SK-N-SH (cell line): ENCODE measurements at regions not wholly inside any gene's neighbourhood (a gene's known extent, or its start where the extent isn't known, plus 50 kb on each side); places are given as distances from the start of the nearest gene placed in this dataset.
A peak's percentile ranks its signal among the peaks of the same experiment; 100 is the strongest.

Source experiments
- CTCF ChIA-PET: fragments of 300-600, 350-600 bp; formaldehyde crosslinking; extraction: SDS; loops from one replicate; lab custom pipeline; 2021; lab: Yijun Ruan, JAX
- POLR2A ChIA-PET: fragments of 350-600 bp; sonication (Branson Sonifier 250); formaldehyde crosslinking; extraction: SDS; loops from one replicate; lab custom pipeline; 2020; ENCODE audit warnings: antibody characterized with exemption, inconsistent platforms; lab: Yijun Ruan, JAX
- DNase-seq: peaks from one replicate; pipeline ENCODE4 v3.0.0; 2012
- H2AFZ ChIP-seq: fragments of 200-600 bp; sonication (generic); 2 replicates; pipeline ENCODE4 v1.8.1; 2016; ENCODE audit warnings: antibody characterized with exemption, mild to moderate bottlenecking, low read depth
- H3F3A ChIP-seq: fragments of 200-600 bp; sonication (generic); replicated peaks from 2 replicates; pipeline ENCODE3; 2016; ENCODE audit warnings: antibody characterized with exemption, mild to moderate bottlenecking; ENCODE audit not compliant: insufficient read depth
- H3K27ac ChIP-seq, 2 experiments: fragments of 200-500 bp in 1 of 2; fragments of 200-600 bp in 1 of 2; sonication (Bioruptor generic) in 1 of 2; sonication (generic), shearing (Covaris generic) in 1 of 2; 2 replicates each; pipeline versions ENCODE4 v1.5.1 to v1.6.1; 2014 to 2016; ENCODE audit warnings: low read depth in 2 of 2, inconsistent platforms in 1 of 2, low read length in 1 of 2, mild to moderate bottlenecking in 1 of 2, mixed read lengths in 1 of 2
- H3K27me3 ChIP-seq: fragments of 200-600 bp; sonication (generic), shearing (Covaris generic); 2 replicates; pipeline ENCODE4 v1.6.1; 2016; ENCODE audit warnings: mixed run types; ENCODE audit not compliant: insufficient read depth
- H3K36me3 ChIP-seq, 2 experiments: fragments of 200-500 bp in 1 of 2; fragments of 200-600 bp in 1 of 2; sonication (Bioruptor generic) in 1 of 2; sonication (generic) in 1 of 2; replicated peaks in 1 of 2; 2 replicates each; pipeline versions ENCODE3 to v1.5.1; 2014 to 2016; ENCODE audit warnings: low read length in 1 of 2, mild to moderate bottlenecking in 1 of 2; ENCODE audit not compliant: insufficient read depth in 2 of 2, control insufficient read depth in 1 of 2
- H3K4me1 ChIP-seq, 2 experiments: fragments of 200-500 bp in 1 of 2; fragments of 200-600 bp in 1 of 2; sonication (Bioruptor generic) in 1 of 2; sonication (generic), shearing (Covaris generic) in 1 of 2; 2 replicates each; pipeline versions ENCODE4 v1.5.1 to v1.6.1; 2014 to 2016; ENCODE audit warnings: low read depth in 1 of 2, low read length in 1 of 2, mixed run types in 1 of 2; ENCODE audit not compliant: insufficient read depth in 2 of 2, control insufficient read depth in 1 of 2
- H3K4me2 ChIP-seq: fragments of 200-600 bp; sonication (generic), shearing (Covaris generic); 2 replicates; pipeline ENCODE4 v1.6.1; 2017; ENCODE audit warnings: mixed run types
- H3K4me3 ChIP-seq, 2 experiments: fragments of 200-500 bp in 1 of 2; fragments of 200-600 bp in 1 of 2; sonication (Bioruptor generic) in 1 of 2; sonication (generic), shearing (Covaris generic) in 1 of 2; 2 replicates each; pipeline versions ENCODE4 v1.5.1 to v1.8.1; 2014 to 2016; ENCODE audit warnings: low read depth in 2 of 2, inconsistent platforms in 1 of 2, low read length in 1 of 2, mild to moderate bottlenecking in 1 of 2, mixed read lengths in 1 of 2, moderate library complexity in 1 of 2
- H3K79me2 ChIP-seq: fragments of 200-600 bp; sonication (generic); 2 replicates; pipeline ENCODE4 v1.8.1; 2017; ENCODE audit warnings: mild to moderate bottlenecking; ENCODE audit not compliant: insufficient read depth
- H3K9ac ChIP-seq: fragments of 200-600 bp; sonication (generic); 2 replicates; pipeline ENCODE4 v1.6.1; 2017; ENCODE audit warnings: mixed run types
- H3K9me2 ChIP-seq: fragments of 200-600 bp; sonication (generic); 2 replicates; pipeline ENCODE4 v1.6.1; 2017; ENCODE audit warnings: mixed run types
- H3K9me3 ChIP-seq: fragments of 200-600 bp; sonication (generic); 2 replicates; pipeline ENCODE4 v1.6.1; 2017; ENCODE audit warnings: mixed run types, mild to moderate bottlenecking, moderate library complexity
- H4K20me1 ChIP-seq: fragments of 200-600 bp; sonication (generic); 2 replicates; pipeline ENCODE4 v1.6.1; 2017; ENCODE audit warnings: mild to moderate bottlenecking, mixed run types; ENCODE audit not compliant: insufficient read depth
- ELF1 ChIP-seq: IDR thresholded peaks from 2 replicates; pipeline ENCODE4 v1.4.0; 2012
- EP300 ChIP-seq, 2 experiments: IDR thresholded peaks; 2 replicates each; pipeline versions ENCODE4 v1.4.0 to v1.6.1; 2012; ENCODE audit warnings: borderline replicate concordance in 1 of 2, low read depth in 1 of 2, low read length in 1 of 2
- EZH2phosphoT487 ChIP-seq: fragments of 200-600 bp; sonication (generic); IDR thresholded peaks from 2 replicates; pipeline ENCODE4 v1.6.1; 2017; ENCODE audit warnings: low read depth, mixed run types, mild to moderate bottlenecking, antibody characterized with exemption, moderate library complexity, borderline replicate concordance
- FOSL2 ChIP-seq: IDR thresholded peaks from 2 replicates; pipeline ENCODE4 v1.4.0; 2012; ENCODE audit warnings: low read depth, mild to moderate bottlenecking, moderate library complexity, borderline replicate concordance
- FOXJ3 ChIP-seq: sonication (generic); formaldehyde crosslinking; IDR thresholded peaks from 2 replicates; pipeline ENCODE4 v1.5.1; 2020; ENCODE audit warnings: mild to moderate bottlenecking, missing genetic modification reagents
- GABPA ChIP-seq: IDR thresholded peaks from 2 replicates; pipeline ENCODE4 v1.4.0; 2012; ENCODE audit warnings: low read depth, mild to moderate bottlenecking
- MAX ChIP-seq: IDR thresholded peaks from 2 replicates; pipeline ENCODE4 v1.4.0; 2012; ENCODE audit warnings: low read depth
- NFIC ChIP-seq: IDR thresholded peaks from 2 replicates; pipeline ENCODE4 v1.4.0; 2012; ENCODE audit warnings: borderline replicate concordance
- RAD21 ChIP-seq: IDR thresholded peaks from 2 replicates; pipeline ENCODE4 v1.6.1; 2012; ENCODE audit warnings: mild to moderate bottlenecking, low read length
- REST ChIP-seq: IDR thresholded peaks from 2 replicates; pipeline ENCODE4 v1.6.1; 2012; ENCODE audit warnings: mild to moderate bottlenecking, low read depth, low read length, moderate library complexity
- SIN3A ChIP-seq: IDR thresholded peaks from 2 replicates; pipeline ENCODE4 v1.6.1; 2012; ENCODE audit warnings: low read depth, mild to moderate bottlenecking, low read length, moderate library complexity, borderline replicate concordance
- TEAD4 ChIP-seq: IDR thresholded peaks from 2 replicates; pipeline ENCODE4 v1.4.0; 2012; ENCODE audit warnings: mild to moderate bottlenecking, borderline replicate concordance; ENCODE audit not compliant: insufficient read depth
- YY1 ChIP-seq: IDR thresholded peaks from 2 replicates; pipeline ENCODE4 v1.4.0; 2012; ENCODE audit warnings: low read depth, mild to moderate bottlenecking
- WGBS: methylation state at CpG from one replicate; pipeline ENCODE4 v1.1.6; 2017; ENCODE audit warnings: low lambda C conversion rate; 5-methylcytosine and 5-hydroxymethylcytosine counted together

GRCh38 chr12:123041042-123041531 is 60.6 kb downstream of the ARL6IP4 start:
- no peaks in the 10 kb centered on the region for H4K20me1 ChIP-seq
- H3K9me3 ChIP-seq, result no peaks in the 10 kb centered on the region
- no peaks in the 10 kb centered on the region for H3K9me2 ChIP-seq
- H3K36me3 ChIP-seq, result no peaks in the 10 kb centered on the region
- peak; percentile 56 for DNase-seq
- peaks cover 7 to 31% of the 10 kb centered on the region in 2 experiments; a peak in 2 of 4 replicates for H3K4me1 ChIP-seq
- H2AFZ ChIP-seq, result no peak overlapping the region
- H3K9ac ChIP-seq, result no peak overlapping the region
- peaks cover 8% of the 10 kb centered on the region for H3F3A ChIP-seq
- H3K4me3 ChIP-seq, result no peak overlapping the region
- ChIA-PET POLR2A (interaction anchor here (0.9 kb wide), 1 partner anchor 192 kb away, joined by 3 read pairs; the partner anchor contains the start of gene MPHOSPH9), CTCF (interaction anchor here (0.7 to 9.0 kb wide), 3 partner anchors 28 to 203 kb away, joined by 3 to 88 read pairs (median 11); partner anchors contain the start of genes MPHOSPH9 and MTRFR)
- no peaks in the 10 kb centered on the region for H3K79me2 ChIP-seq
- WGBS, result 100% methylated on average over 1 of the region's 3 CpGs
- no peaks in the 10 kb centered on the region for H3K27me3 ChIP-seq
- peak overlapping the region in 1 of 2 experiments; percentile 88; a peak in 2 of 4 replicates for H3K27ac ChIP-seq
- no peak overlapping the region for H3K4me2 ChIP-seq
- no peak for TF ChIP-seq ELF1
- TF ChIP-seq EZH2phosphoT487, result no peak
- TF ChIP-seq NFIC, result no peak
- TF ChIP-seq RAD21, result peak; percentile 26
- TF ChIP-seq, all 33 proteins: peak for 1

- Histone ChIP-seq H4K20me1 (no peaks in the 10 kb centered on the region), H3K4me2 (no peak overlapping the region), H3K36me3 (no peaks in the 10 kb centered on the region), H3K4me1 (peaks cover 10 to 28% of the 10 kb centered on the region in 2 experiments; a peak in 2 of 4 replicates), H3K27ac (no peak overlapping the region), H3K27me3 (no peaks in the 10 kb centered on the region), H3K9me2 (no peaks in the 10 kb centered on the region), H3K9me3 (no peaks in the 10 kb centered on the region), H3K9ac (no peak overlapping the region), H2AFZ (no peak overlapping the region), H3K79me2 (no peaks in the 10 kb centered on the region), H3F3A (peaks cover 10% of the 10 kb centered on the region), H3K4me3 (no peak overlapping the region)
- TF ChIP-seq SIN3A (no peak), RAD21 (no peak), FOXJ3 (CRISPR knock-in tag) (no peak), FOSL2 (no peak), TEAD4 (no peak), NFIC (no peak), EZH2phosphoT487 (no peak), MAX (no peak), EP300 (IDR thresholded peaks at IDR 0.05; ENCODE audit: borderline replicate concordance in 1 of 2, low read depth in 1 of 2, low read length in 1 of 2) (no peak), YY1 (no peak), REST (no peak), GABPA (no peak)
- POLR2A ChIA-PET, result no interaction called here
- no peak for DNase-seq
- WGBS, result 92% methylated on average over 2 of the region's 2 CpGs
- CTCF ChIA-PET, result interaction anchor here (0.7 to 9.0 kb wide), 3 partner anchors 29 to 204 kb away, joined by 3 to 88 read pairs (median 11); partner anchors contain the start of genes MPHOSPH9 and MTRFR
These were observed 59.6 kb downstream of the ARL6IP4 start for GRCh38 chr12:123040106-123040505.
